A549 (cell line): ENCODE measurements at regions not wholly inside any gene's neighbourhood (a gene's known extent, or its start where the extent isn't known, plus 50 kb on each side); places are given as distances from the start of the nearest gene placed in this dataset.

Experiments used
- JUNB ChIP-seq: fragments of >200 bp; sonication (Bioruptor Twin); formaldehyde crosslinking; IDR thresholded peaks from 2 replicates; pipeline ENCODE4 v1.6.1; 2016
- RAD21 ChIP-seq, 2 experiments: fragments of >200 bp in 1 of 2; sonication (Bioruptor Twin) in 1 of 2; formaldehyde crosslinking in 1 of 2; IDR thresholded peaks in 1 of 2; conservative IDR thresholded peaks in 1 of 2; 2 replicates in 1 of 2; 3 replicates in 1 of 2; pipeline ENCODE4 v1.6.1; 2012 to 2018; ENCODE audit warnings: inconsistent platforms in 1 of 2
- TF ChIP-seq, protein P1 (sequence below): fragments of >200 bp; sonication (Bioruptor Twin); formaldehyde crosslinking; IDR thresholded peaks from 3 replicates; pipeline ENCODE4 v1.5.1; 2016

DNA sequence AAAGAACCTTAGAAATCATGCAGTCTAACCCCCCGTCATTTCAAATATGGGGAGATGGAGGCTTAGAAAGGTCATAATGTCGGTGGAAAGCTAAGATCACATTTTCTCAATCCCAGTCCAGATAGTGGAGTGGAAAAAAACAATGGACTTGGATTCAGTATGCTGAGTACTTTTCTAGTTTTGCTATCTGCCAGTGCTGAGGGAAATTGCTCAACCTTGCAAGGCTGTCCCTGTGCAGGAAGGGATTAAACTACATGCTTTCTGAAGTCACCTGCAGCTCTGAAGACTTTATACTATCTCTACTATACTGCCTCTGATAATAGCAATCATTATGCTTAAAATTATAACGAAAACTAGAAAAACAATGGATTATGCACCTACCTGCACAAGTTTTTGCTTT lies 272.8 kb downstream of the LRIG3 start:
- TF ChIP-seq, protein P1, sequence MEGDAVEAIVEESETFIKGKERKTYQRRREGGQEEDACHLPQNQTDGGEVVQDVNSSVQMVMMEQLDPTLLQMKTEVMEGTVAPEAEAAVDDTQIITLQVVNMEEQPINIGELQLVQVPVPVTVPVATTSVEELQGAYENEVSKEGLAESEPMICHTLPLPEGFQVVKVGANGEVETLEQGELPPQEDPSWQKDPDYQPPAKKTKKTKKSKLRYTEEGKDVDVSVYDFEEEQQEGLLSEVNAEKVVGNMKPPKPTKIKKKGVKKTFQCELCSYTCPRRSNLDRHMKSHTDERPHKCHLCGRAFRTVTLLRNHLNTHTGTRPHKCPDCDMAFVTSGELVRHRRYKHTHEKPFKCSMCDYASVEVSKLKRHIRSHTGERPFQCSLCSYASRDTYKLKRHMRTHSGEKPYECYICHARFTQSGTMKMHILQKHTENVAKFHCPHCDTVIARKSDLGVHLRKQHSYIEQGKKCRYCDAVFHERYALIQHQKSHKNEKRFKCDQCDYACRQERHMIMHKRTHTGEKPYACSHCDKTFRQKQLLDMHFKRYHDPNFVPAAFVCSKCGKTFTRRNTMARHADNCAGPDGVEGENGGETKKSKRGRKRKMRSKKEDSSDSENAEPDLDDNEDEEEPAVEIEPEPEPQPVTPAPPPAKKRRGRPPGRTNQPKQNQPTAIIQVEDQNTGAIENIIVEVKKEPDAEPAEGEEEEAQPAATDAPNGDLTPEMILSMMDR, result no peak
- no peak for TF ChIP-seq RAD21 (conservative IDR thresholded peaks at IDR 0.05 in 1 of 2, IDR thresholded peaks at IDR 0.05 in 1 of 2)
- TF ChIP-seq JUNB, result no peak
